HG02870 (cell line): ENCODE measurements at regions not wholly inside any gene's neighbourhood (a gene's known extent, or its start where the extent isn't known, plus 50 kb on each side); places are given as distances from the start of the nearest gene placed in this dataset.
"Not testable (repeated sequence)": the region's sequence is repeated elsewhere in the genome, so short reads cannot be mapped to it uniquely, and the experiment has no call there.

Experiments used
- ATAC-seq: cut with Tn5 transposase; IDR thresholded peaks from one replicate; pipeline ENCODE4 v1.9.1; 2021; ENCODE audit warnings: mild to moderate bottlenecking, moderate library complexity; ENCODE audit not compliant: unreplicated experiment

- ATAC-seq = no peak
Measured at GRCh38 chr14:55973911-55974630, 144.1 kb upstream of the PELI2 start.

DNA sequence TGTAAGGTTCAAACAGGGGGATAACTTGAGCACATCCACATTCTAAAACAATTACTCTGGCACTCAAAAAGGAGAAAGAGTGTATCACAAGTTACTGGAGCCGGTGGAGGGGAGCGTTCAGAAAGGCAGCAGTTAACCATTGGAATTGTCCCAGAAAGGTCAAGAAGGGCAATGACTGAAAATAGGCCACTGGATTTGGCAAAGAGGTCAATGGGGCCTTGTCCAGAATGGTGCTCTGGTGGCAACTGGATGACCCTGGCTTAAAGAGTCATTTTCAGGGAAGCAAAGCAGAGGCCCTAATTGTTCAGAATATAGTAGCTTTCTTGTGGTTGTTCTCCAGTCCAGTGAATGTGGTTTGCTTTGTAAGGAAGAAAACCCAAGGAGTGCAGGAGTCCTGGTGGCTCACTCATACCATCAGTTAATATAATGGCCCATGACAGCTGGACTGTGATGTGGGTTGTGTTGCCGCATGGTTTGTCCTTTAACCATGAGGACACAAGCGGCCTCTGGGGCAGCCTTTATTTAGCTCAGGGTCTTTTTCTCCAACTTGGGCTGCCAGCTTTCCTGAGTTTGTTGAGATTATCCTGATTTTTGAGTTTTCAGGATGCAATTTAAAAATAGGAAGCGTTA lies 142.8 kb upstream of the PELI2 start:
- no peak for ATAC-seq

GRCh38 chr14:55976219-55976618 lies 142.0 kb upstream of the PELI2 start:
- ATAC-seq = no peak

GRCh38 chr14:55976655-55977054 lies 141.6 kb upstream of the PELI2 start:
- ATAC-seq = no peak

DNA sequence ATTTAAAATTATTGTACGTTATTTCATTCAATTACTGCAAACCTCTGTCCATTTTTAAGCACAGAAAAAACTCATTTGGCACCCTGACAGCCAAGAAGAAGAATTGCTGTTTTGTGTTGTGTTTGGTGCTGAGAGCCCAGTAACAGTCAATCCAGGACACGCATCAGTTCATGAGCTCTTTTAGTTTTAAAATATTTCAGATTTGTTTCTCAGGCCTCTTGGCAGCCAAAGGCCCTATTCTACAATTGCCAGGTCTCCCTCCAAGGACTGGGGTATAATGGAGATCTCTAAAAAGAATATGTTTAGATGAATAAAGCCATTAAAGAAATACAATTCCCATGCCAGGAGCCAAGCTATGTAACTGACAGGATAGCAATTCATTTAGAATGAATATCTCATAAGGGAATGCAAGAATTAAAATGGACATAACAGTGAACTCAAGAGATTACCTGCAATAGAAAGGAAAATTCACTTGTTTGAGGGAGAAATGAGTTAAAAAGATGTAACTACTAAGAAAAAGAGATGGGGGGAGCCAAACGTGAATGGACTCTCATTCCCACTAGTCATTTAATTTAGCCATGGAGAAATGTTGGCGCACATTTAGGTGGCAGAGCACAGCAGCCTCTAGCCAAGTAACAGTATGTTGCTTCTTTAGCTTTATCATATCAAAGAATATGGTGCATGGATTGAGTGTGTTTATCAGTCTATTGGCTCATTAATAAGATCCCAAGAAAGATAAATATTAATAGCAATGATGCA lies 140.6 kb upstream of the PELI2 start:
- no peak for ATAC-seq

- ATAC-seq = no peak
Measured at GRCh38 chr14:55979096-55979495, 139.1 kb upstream of the PELI2 start.

DNA sequence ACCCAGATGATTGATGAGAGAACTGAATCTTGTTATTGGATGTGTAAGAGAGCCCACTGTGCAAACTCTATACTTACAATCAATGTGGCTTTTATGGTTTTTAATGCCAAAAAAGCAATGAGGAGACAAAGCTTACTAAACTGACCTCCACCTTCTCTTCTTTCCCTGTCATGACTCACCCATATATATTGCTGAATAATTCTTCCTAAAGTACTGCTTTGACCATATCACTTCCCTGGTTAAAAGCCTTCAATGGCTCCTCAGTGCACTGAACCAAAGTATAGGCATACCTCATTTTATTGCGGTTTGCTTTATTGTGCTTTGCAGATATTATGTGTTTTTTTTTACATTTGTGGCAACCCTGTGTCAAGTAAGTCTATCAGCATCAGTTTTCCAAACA lies 138.4 kb upstream of the PELI2 start:
- no peak for ATAC-seq

DNA sequence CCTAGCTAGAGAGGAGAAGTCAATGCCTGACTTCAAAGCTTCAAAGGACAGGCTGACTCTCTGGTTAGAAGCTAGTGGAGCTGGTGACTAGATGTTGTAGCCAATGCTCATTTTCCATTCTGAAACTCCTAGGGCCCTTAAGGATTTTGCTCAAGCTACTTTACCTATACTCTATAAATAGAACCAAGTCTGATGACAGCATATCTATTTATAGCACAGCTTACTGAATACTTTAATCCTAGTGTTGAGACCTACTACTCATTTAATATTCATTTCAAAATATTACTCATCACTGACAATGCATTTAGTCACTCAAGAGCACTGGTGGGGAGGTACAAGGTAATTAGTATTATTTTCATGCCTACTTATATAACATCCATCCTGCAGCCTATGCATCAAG lies 137.2 kb upstream of the PELI2 start:
- ATAC-seq = no peak

GRCh38 chr14:55986069-55986468 lies 132.1 kb upstream of the PELI2 start:
- no peak for ATAC-seq

DNA sequence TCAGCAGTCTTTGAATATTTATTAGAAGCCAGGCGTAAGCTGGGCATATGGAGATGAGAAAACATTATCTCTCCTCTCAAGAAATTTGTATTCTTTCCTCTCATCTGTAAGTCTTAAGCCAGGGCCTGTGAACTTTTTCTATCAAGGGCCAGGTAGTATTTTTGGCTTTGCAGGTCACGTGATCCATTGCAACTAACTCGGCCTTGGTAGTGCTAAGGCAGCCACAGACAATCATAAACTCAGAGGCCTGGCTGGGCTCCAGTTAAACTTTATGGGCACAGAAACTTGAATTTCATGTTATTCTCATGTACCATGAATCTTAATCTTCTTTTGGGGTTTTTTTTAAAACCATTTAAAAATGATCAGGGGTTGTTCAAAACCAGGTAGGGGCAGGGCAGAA lies 117.4 kb upstream of the PELI2 start:
- ATAC-seq = no peak

- no peak for ATAC-seq
Measured at GRCh38 chr14:56002342-56002741, 115.9 kb upstream of the PELI2 start.

GRCh38 chr14:56002876-56003625 lies 115.2 kb upstream of the PELI2 start:
- no peak for ATAC-seq

- ATAC-seq = no peak
Measured at GRCh38 chr14:56004323-56004722, 113.9 kb upstream of the PELI2 start.

GRCh38 chr14:56004786-56005185 lies 113.4 kb upstream of the PELI2 start:
- peak; percentile 80 for ATAC-seq

DNA sequence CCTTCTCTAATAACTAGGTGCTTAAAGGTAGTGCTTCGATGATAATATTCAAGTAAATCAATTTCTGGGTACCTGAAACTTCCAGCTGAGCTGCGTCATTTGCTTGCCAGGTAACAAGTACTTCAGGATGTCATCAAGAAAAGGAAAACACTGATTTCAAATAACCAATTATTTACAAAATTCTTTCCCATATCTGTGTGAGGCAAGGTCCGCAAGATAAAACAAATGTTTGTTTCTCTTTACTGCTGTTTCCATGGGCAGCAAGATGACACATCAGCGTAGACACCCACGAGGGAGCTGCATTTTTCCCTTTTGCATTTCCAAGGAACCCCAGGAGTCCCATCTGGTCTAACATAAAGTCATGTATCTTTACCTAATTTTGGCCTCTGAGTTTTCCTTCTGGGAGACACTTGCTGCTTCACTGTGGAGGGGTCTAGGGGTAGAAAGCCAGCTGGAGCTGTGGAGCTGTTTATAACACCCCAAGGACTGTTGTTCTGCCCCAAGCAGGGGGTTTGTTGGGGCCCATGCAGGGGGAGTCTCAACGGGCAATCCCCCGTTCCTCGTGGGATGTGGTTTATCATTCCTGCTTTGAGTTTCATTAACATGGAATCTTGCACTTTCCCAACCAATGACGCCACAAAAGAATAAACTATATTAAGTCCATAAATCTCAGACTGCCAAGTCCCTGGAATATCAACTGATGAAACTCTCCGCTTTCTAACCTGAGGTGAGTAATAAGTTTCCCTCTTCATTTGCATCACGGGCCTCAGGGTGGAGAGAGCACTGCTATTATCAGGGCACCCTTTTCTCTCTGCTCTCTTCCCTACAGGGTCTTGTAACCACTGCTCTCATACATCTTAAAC lies 112.8 kb upstream of the PELI2 start:
- ATAC-seq = no peak

DNA sequence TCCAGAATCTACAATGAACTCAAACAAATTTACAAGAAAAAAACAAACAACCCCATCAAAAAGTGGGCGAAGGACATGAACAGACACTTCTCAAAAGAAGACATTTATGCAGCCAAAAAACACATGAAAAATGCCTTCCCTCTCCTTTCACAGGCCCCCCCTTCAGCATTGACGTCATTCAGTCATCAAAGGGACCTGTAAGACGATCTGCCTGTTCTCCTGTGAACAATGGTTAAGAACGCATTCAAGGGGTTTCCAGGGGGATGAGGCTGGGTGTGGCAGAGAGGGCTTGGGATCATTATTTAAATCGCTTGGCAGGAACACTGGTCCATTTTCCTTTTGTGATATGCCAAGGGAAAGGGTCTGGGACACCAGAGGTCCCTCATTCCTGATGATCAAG lies 110.7 kb upstream of the PELI2 start:
- ATAC-seq = not testable (repeated sequence)

DNA sequence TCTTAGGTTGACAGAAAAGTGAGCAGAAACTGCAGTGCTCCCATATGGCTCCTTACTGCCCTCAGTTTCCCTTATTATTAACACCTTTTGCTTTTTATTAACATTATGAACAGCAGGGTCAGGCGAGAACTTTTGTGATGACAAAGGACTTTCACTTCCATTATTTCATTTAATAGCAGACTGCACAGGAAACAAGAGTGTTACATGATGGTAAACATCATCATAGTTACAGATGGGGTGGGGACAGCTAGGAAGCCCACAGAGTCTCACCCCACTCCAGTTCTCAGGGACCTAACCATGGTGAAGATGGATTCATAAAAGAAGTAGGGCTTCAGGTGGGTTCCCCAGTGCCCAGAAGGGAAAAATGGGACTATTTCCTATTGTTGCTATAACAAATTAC lies 110.1 kb upstream of the PELI2 start:
- no peak for ATAC-seq

DNA sequence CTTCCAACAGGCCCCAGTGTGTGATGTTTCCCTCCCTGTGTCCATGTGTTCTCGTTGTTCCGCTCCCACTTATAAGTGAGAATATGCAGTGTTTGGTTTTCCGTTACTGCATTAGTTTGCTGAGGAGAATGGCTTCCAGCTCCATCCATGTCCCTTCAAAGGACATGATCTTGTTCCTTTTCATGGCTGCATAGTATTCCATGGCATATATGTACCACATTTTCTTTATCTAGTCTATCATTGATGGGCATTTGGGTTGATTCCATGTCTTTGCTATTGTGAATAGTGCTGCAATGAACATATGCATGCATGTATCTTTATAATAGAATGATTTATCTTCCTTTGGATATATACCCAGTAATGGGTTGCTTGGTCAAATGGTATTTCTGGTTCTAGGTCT lies 109.5 kb upstream of the PELI2 start:
- not testable (repeated sequence) for ATAC-seq

DNA sequence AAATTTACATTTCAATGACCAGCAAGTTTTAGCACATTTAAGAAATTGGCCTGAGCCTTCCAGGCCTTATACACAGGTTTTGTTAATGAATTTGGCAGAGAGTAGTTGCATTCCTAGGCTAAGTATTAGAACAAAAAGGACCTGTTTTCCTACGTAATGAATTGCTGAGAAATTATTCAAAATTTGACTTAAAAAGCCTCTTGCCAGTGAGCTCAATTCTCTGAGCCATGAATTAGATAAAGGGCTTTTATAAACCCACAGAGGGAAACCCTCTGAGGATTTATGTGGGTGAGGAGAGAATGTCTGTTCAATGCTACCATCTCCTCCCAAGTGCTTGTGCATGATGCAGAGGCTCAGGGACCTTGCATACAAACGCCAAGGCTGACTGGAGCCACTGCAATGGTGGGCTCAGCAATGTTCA lies 94.5 kb upstream of the PELI2 start:
- no peak for ATAC-seq

DNA sequence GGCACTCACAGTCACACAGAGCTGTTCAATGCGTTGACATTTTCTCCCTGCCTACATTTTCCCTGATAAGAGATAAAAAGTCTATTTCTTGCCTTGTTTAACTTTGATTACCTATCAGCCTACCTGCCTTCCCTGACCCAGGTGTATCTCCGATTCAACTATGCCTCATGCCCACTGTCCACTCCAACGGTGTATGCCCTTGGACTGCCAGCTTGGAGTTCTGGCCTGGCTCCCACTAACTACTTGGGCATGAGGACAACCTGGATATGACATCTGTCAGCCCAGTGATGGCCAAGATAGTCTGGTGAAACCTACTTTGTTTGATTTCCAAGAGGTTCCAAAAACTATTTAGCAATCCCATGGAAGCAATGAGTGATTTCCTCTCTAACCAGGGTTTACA lies 93.0 kb upstream of the PELI2 start:
- no peak for ATAC-seq
